ENCODE measurements at regions not wholly inside any gene's neighbourhood (a gene's known extent, or its start where the extent isn't known, plus 50 kb on each side); places are given as distances from the start of the nearest gene placed in this dataset.

- DNase-seq, result no peak
- H3K27ac ChIP-seq, result no peak overlapping the region
- H3K4me1 ChIP-seq, result no peaks in the 10 kb centered on the region
- no peaks in the 10 kb centered on the region for H3K36me3 ChIP-seq
- WGBS, 5 donors, result 54 to 74% (median 61%) methylated on average over 3 of the region's 3 CpGs
- H3K4me3 ChIP-seq, result no peak overlapping the region
- intact Hi-C loops (cut with DNase I; ENCODE audit: low total_unique reads), result no loop called here
- peaks cover 0 to 20% (median 0%) of the 10 kb centered on the region in 7 donors for H3K27me3 ChIP-seq (replicated peaks in 1 of 7)
- TF ChIP-seq POLR2A (IDR thresholded peaks at IDR 0.05) (no peak), POLR2AphosphoS5 (IDR thresholded peaks at IDR 0.05) (no peak), CTCF (IDR thresholded peaks at IDR 0.05 in 8 of 11, conservative IDR thresholded peaks at IDR 0.05 in 3 of 11) (no peak)
- H3K9me3 ChIP-seq, result no peaks in the 10 kb centered on the region
Measured at GRCh38 chr15:98442901-98443300, 205.4 kb upstream of the IGF1R start.

DNA sequence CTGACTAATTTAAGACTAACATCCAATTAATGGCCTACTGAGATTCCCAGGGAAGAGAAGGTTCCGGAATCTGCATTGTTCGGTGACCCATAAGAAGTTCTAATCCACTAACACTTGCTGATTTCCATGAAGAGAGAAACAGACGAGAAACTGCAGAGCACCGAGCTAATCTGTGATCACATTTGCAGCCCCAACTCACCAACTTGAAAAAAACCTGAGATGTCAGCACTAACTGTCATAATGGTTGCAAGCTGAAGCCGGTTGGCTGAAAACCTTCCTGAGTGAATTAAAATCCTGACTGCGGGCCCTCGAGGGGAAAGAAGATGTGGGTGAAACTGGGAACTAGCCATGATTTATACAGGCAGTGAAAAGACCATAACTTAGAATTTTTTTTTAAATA, 204.8 kb upstream of the IGF1R start:
- no peaks in the 10 kb centered on the region for H3K36me3 ChIP-seq
- H3K27ac ChIP-seq, result no peak overlapping the region
- H3K9me3 ChIP-seq, result no peaks in the 10 kb centered on the region
- no peak for DNase-seq
- WGBS, 5 donors, result 77 to 84% (median 78%) methylated on average over 7 of the region's 7 CpGs
- intact Hi-C loops (cut with DNase I; ENCODE audit: low total_unique reads), result no loop called here
- H3K27me3 ChIP-seq (replicated peaks in 1 of 7), result peaks cover 0 to 20% (median 0%) of the 10 kb centered on the region in 7 donors
- no peaks in the 10 kb centered on the region for H3K4me1 ChIP-seq
- TF ChIP-seq CTCF (IDR thresholded peaks at IDR 0.05 in 8 of 11, conservative IDR thresholded peaks at IDR 0.05 in 3 of 11) (no peak), POLR2A (IDR thresholded peaks at IDR 0.05) (no peak), POLR2AphosphoS5 (IDR thresholded peaks at IDR 0.05) (no peak)
- no peak overlapping the region for H3K4me3 ChIP-seq

DNA sequence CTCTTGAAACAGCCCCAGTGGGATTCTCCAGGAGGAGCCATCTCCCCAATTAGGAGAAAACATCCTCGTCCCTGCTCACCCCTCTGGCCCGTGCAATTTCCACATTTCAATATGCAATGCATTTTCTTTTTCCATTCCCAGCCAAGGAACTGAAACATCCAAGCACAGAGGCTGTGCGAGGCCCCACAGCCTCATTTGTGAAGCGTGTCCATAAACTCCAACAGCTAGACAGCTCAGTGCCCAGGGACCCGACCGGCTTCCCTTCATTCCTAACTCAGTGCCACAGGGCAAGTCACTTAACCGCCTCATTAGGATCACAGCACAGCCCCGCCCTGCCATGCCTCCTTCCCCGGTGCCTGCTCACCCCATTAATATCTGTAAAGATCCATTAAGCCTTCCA, 204.2 kb upstream of the IGF1R start:
- no peak for TF ChIP-seq CTCF (IDR thresholded peaks at IDR 0.05 in 8 of 11, conservative IDR thresholded peaks at IDR 0.05 in 3 of 11)
- TF ChIP-seq POLR2A (IDR thresholded peaks at IDR 0.05), result no peak
- TF ChIP-seq POLR2AphosphoS5 (IDR thresholded peaks at IDR 0.05), result no peak
- Histone ChIP-seq H3K27me3 (replicated peaks in 1 of 7) (peaks cover 0 to 20% (median 0%) of the 10 kb centered on the region in 7 donors), H3K36me3 (no peaks in the 10 kb centered on the region), H3K27ac (no peak overlapping the region), H3K4me1 (no peaks in the 10 kb centered on the region), H3K4me3 (no peak overlapping the region), H3K9me3 (no peaks in the 10 kb centered on the region)
- no peak for DNase-seq
- intact Hi-C loops (cut with DNase I; ENCODE audit: low total_unique reads), result no loop called here
- WGBS, 5 donors, result 60 to 83% (median 72%) methylated on average over 9 of the region's 9 CpGs

GRCh38 chr15:98445315-98445714, 203.0 kb upstream of the IGF1R start:
- H3K27me3 ChIP-seq (replicated peaks in 1 of 7), result peaks cover 0 to 27% (median 0%) of the 10 kb centered on the region in 7 donors
- no peaks in the 10 kb centered on the region for H3K9me3 ChIP-seq
- no peak for DNase-seq
- H3K36me3 ChIP-seq, result no peaks in the 10 kb centered on the region
- intact Hi-C loops (cut with DNase I; ENCODE audit: low total_unique reads), result no loop called here
- 86 to 87% (median 87%) methylated on average over 11 of the region's 11 CpGs for WGBS, 5 donors
- no peaks in the 10 kb centered on the region for H3K4me1 ChIP-seq
- no peak overlapping the region for H3K4me3 ChIP-seq
- TF ChIP-seq POLR2AphosphoS5 (IDR thresholded peaks at IDR 0.05) (no peak), POLR2A (IDR thresholded peaks at IDR 0.05) (no peak), CTCF (IDR thresholded peaks at IDR 0.05 in 8 of 11, conservative IDR thresholded peaks at IDR 0.05 in 3 of 11) (no peak)
- H3K27ac ChIP-seq, result no peak overlapping the region

Measured in spleen (tissue), 11 donors.